Activated CD4-positive, CD25-positive, alpha-beta regulatory T cell treated with anti-CD3 and anti-CD28 coated beads, Interleukin-2, amount 50 U/mL, for 24 hours (primary cell): ENCODE measurements at regions not wholly inside any gene's neighbourhood (a gene's known extent, or its start where the extent isn't known, plus 50 kb on each side); places are given as distances from the start of the nearest gene placed in this dataset.

Source experiments
- ATAC-seq, 2 donors: fragments of 150-1000 bp; cut with Tn5 transposase; one replicate each; pipeline ENCODE4 v1.10.0; 2021; ENCODE audit warnings: mild to moderate bottlenecking in 1 of 2, moderate library complexity in 1 of 2

DNA sequence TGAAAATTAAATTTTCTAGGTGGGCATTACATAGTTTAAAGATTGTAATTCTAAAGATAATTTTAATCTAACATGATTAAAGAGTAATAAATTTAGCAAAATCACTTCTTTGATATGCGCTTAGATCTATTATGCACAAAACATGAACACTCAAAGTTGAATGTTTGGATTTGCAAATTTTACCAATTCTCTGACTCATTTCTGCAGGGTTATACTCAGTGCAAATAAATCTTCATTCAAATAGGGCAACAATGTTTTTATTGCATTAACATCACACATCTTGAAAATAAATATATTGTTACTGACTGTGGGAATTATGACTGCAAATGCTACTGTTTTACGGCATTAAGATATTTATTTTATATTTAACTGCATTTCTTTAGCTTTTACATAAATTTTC lies 110.7 kb downstream of the OGFRL1 start:
- ATAC-seq: no peak

DNA sequence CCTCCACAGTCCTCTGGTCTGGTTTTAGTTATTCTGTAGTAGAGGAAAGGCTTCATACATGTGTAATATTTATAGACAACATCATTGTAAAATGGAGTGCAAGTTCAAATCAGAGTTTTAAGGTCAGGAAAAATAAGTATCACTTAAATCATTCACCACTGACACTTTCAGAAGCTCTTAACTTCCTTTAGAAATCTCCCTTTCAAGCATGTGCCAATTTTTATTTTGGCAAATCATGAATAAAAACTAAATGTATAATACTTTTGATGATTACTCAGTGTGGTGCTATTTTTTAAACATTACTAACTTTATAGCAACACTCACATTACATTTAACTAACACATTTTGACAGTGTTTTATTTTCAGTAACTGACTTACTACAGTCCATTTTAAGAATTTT lies 112.2 kb downstream of the OGFRL1 start:
- no peak for ATAC-seq

DNA sequence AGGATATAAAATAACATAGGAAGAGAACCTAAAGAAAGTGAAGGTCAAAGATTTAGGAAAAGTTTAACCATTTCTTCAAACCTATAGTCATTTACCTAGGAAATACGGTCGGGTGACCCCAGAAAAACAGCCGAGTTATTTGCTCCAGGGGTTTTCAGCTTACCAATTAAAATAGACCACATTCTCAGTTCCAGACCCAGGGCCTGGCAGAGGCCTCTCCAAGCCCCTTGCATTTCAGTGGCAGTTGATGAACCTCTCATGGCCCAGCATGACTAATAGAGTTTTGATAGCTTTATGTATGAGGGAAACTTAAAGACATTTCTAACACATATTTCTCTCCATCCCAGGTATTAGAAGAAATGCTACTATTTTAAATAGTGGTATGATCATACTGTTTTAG lies 113.5 kb downstream of the OGFRL1 start:
- no peak for ATAC-seq

DNA sequence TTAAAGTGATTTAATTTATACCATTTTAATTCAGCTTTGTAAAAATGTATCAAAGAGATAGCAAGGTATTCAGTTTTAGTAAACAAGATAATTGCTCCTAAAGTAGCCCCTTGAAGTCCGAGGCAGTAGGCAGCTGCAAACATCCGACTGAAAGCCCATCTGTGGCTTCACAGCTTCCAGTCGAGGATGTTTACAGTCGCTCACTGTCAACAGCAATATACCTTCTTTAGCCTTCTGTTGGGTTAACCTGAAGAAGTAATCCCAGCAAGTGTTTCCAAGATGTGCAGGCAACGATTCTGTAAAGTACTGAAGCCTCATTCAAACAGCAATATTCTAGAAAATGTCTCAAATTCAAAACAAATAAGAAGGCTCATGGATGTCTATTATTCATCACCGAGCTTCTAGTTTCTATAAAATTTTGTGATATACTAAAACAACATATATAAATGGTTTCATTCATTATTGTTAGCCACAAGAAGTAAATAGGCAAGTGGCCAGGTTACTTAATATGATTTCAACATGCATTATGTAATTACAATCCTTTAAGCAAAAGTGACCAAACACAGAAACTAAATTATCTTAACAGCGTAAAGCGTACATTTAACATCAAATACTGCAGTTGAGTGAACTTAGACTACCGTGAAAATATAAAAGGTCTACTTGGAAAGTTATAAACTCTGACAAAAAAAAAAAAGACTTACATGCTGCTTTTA lies 115.0 kb downstream of the OGFRL1 start:
- no peak for ATAC-seq

DNA sequence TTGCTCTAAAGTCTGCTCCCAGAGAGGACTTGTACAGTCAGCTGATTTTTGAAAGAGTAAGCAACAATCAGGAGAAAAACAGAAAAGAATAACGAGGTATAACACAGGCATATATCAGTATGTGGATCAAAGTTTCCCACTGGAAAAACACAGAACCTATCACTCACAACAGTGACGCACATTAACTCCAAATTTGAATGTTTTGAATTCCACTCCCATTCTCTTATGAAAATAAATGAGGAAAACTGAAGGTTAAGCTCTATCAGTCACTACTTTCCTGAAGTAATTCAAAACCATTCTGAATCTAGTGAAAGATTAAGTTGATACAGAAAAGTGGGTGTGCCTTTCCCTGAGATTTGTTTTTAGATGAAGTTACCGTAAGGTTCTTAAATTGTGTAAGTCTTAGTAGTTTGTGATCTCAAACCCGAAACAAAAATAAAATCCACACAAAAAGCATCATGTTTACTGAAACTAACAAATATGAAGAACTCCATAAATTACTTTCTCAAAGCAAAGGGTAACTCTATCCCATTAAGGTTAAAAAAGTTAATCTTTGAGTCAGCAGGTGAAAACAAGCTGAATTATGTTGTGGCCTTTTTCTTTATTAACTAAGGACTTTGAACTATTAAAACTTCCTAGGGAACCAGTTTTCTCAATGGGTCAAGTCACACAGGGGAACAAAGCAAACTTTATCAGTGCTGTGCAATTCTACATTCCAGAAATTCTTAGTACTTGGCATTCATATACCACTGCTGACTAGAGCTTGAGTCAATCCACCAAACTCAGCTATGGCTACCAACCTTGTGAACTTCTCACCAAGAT lies 115.7 kb downstream of the OGFRL1 start:
- no peak for ATAC-seq

DNA sequence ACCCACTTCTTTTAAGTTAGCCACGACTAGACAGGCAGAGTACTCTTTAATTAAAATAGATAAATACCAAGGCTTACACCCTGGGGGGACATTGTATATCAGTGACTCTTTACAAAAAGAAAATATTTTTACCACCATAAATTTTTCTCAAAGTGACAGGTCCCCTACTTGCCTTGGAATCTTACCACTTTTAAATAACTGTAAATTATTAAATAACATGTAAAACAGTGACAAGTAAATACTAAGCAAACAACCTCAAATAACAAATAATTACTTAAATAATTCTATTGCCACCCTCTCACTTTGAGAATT lies 116.3 kb downstream of the OGFRL1 start:
- ATAC-seq: no peak

DNA sequence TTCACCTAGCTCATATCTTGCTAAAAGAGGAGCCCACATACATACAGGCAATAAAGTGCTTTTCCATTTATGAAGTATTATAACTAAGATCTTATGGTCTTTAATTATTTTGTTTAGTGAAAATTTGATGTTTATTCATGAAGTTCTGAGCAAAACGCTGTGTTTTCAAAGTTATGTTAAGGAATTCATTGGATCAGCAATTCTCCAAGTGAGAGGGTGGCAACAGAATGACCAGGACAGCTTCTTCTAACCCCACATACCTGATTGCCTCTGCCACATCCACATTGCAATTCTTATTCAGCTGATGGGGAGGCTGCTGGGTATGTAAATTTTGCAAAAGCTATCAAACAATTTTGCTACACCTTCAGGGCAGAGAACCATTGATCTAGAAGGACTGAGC lies 116.8 kb downstream of the OGFRL1 start:
- ATAC-seq: no peak

DNA sequence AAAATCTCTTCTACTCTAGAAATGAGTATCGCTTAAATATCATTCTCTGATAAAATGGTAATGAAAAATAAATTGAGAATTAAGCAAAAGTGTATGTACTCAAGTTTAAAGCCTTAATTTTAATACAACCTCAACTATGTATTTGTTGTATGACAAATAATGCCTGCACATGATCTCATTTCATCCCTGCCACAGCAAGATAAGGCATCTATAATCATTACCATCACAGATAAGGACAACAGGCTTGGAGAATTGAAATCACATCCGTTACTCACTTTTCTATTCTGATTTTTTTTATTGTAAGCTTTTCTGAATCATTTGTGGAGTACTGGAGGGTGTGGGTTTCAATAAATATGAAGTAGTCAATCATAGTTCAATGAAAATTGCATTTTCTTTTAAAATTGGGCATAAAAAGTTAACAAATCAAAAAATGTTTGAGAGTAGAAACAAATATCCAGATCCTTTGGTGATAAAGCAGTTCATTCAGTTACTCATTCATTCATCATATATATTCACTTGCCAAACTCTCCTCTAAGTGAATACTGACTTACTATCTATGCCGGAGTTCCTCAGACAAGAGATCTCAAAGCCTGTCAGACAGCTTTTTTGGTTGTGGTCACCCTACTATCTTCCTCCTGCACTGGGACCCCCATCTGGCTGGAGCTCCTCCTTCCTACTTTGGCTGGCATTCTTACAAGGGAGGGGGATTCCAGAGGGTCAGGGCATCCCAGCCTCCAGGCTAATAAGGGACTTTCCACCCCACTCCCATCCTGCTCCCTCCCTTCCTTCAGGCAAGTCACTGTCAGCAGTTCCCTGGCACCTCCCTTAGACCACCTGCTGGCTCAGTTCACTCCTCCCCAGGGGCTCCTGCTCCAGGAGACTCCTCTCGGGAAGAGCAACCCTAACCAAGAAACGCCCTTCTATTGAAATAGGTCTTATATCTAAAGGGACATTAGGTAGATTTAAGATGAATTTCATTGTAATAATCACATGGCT lies 118.6 kb downstream of the OGFRL1 start:
- ATAC-seq: no peak

DNA sequence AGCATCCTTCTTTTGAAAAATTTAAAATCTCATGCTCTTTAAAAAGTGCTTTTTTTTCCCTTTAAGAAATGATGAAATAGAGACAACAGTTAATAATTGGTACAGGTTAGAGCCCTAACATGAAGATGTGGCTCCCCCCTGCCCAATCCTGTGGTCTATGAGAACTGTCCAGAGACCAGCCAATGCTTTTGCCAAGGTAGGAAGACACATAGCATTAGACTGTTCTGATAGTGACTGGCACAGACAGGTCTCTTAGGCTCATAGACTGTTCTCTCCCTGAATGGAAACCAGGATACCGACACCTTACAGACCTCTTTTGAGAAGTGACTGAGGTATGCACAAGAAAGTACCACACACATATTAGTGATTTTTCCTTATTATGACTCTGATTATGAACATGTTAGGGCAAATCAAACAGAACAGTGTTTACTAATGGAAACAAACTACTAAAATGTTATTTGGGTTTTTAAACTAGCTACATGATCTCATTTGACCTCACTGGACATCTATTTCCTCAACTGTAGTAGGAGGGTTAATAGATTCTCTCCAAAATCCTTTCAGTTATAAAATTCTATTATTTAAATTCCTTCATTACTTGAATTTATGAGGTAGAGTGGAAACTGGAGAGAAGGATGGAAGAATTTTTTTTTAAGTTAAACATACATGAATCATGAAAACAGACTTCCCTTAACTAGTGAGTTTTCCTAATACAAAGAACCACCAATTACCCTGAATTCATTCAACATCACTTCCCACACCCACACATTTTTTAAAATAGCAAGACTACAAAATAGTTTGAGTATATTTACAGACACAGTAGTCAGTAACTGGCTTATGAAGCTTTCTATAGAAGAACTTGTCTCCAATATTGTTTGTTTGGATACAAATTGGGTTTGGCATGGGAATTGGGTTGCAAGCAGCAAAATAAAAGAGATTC lies 120.4 kb downstream of the OGFRL1 start:
- no peak for ATAC-seq

DNA sequence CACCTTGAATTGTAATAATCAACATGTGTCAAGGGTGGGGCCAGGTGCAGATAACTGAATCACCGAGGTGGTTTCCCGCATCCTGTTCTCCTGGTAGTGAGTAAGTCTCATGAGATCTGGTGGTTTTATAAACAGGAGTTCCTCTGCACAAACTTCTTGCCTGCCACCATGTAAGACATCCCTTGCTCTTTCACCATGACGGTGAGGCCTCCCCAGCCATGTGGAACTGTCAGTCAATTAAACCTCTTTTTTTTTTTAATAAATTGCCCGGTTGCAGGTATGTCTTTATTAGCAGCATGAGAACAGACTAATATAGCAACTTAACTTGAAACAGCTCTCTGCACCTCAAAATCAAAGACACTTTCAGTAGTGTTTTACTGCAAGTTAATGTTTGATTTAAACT lies 121.6 kb downstream of the OGFRL1 start:
- ATAC-seq: no peak

DNA sequence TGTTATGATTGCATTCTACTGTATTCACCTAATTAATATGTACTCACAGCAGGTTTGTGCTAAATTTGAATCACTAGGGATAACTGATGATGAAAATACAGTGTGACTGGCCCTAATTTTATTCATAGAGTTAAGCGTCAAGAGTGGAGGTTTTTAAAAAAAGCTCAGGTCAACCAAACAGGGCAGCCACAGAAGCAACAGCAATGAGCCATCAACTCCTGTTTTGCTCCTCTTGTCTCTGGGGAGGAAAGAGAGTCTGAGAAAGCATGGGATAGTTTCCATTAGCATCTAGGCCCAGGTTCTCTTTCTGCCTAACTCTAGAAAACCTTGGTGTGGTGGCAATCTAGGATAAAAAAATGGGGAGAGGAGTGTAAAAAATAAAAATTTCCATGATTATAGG lies 122.1 kb downstream of the OGFRL1 start:
- ATAC-seq: no peak

DNA sequence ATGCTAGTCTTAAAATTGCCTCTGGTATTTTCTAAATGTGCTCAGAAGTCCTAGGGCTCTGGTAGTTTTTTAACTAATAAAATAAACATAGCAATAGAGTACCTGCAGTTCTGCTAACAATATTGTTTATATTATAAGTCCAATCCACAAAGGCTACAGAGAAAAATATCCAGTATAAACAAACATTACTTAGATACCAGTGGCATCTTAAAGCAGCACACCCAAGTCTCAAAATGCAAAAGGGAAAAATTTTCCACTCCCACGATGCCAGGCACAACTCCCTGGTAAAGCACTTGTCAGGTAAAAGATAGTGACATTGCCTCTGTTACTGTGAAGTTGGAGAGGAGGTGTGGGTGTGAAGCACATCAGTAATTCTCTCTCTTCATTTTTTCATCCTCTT lies 123.3 kb downstream of the OGFRL1 start:
- no peak for ATAC-seq

DNA sequence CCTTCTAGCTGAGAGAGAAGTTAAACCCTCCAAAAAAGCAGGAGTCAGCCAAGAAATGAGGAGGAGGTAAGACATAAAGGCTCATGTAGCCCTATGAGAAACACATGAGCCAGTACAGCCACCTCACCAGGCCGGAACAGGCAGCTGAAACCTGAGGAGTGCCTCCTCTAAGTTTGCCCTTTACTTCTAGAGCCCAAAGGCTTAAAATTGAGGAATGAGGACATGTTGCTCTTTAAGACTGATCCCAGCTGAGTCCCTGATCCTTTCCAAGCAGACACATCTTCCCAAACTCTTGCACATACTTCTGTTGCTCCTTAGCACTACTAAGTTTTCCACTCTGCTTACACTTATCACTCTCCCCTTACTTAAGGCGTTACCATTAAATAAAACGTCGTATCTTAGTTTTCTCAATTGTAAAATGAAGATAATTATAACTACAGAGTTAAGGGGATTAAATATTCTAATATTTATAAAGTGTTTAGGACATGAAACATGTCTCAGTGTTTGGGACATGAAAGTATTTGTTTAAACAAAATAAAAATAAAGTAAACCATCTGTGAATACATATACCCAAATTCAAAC lies 124.0 kb downstream of the OGFRL1 start:
- ATAC-seq: no peak

DNA sequence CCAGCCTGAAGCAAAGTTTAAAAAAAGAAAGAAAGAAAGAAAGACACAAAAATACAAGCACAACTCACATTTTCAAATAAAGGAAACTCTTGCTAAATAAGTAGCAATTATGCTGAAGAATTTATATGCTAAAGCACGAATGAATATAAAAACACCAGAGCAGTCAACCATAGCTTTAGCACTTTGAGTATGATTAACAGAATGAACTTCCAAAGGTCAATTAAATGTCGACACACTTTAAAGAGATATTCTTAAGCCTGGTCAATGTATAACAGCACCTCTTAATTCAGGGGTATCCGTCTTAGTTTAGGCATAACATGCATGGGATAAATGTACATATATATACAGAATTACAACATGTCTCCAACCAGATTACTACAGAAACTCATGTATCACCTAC lies 125.9 kb downstream of the OGFRL1 start:
- ATAC-seq: no peak

DNA sequence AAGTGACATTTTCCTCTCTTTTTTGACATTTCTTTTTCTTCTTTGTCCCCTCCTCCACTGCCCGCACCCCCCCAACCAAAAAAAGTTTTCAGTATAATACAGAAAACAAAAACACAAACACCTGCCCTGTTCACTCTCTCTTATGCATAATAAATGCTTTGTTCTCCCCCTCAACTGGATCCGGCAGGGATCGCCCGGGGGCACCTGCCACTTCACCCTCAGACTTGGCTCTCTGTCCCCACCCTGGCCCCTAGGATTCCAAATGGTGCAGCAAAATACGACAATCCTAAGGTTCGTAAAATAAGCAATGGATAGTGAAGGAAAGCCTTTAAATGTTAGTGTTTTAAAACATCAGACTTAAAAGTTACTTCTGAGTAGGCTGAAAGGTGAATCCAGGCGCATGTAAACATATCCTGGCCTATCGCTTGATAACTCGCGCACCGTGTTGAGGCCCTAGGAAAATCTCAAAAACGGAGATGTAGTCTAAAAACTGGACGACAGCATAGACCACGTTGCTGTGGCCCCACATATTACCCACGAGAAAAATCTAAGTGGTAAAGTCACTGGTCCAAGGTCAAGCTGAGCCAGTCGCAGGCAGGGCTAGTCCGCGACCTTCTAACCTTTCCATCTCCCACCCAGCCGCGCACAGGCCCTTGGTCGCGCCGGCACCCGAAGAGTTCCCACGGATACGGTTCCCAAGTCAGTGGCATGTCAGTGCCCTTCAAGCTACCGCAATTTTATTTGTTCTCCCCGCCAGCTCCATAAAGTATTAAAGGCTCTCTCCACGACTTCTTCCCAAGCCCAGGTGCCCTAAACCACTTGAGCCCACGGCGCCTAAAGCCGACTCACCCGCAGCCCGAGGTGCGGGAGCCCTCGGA lies 130.8 kb downstream of the OGFRL1 start:
- no peak for ATAC-seq

DNA sequence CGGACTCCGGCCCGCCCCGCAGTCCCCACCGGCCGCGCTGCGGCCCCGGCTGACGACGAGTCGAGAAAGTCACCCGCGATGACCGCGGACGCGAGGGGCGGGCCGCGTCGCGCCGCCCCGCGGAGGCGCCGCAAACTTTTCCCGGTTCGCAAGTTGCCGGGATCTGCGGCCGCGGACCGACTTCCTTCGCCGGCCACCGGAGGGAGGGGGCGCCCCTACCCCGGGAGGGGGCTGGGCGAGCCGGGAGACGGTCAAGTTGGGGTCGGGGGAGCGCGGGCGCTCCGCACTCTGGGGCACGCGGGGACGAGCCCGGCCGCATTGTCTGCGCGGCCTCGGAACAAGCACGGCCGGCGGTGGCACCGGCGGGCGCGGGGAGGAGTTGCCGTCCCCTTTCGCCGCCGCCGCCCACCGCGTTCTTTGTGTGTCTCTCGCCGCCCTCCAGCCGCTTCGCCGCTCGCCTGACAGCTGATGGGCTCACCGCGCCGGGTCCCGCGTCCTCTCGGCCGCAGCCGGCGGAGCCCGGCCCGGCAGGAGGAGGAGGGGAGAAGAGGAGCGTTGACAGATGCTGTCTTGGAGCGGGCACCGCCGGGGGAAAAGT lies 131.6 kb downstream of the OGFRL1 start:
- ATAC-seq: peak in 1 of 2 donors; percentile 13

DNA sequence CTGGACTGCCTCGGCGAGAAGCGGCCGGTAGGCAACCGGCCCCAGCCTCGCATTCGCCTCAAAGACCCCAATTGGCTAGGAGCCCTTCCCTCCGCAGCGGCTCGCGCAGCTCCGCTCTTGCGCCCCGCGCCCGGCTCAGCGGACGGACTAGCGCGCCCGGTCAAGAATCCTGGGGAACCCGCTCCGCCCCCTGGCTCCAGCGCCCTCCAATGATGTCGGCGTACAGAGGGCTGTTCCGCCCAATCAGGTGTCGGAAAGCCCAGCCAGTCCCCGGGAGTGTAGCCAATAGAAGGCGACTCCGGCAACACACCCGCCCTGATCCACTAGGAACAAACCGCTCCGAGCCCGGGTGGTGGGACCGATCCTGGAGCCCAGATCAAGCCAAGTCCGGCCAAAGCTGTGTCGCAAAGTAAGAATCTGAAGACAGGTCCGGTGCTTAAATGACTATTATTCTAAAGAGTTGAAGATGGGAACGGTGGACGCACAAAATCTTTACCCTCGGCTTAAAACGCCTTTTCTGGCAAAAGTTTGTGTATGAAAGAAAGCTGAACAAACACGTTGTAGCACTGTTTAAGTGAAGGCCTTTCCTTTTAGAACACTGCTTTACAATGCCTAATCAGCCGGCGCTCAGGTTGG lies 132.2 kb downstream of the OGFRL1 start:
- ATAC-seq: peak; percentile 38 to 62

DNA sequence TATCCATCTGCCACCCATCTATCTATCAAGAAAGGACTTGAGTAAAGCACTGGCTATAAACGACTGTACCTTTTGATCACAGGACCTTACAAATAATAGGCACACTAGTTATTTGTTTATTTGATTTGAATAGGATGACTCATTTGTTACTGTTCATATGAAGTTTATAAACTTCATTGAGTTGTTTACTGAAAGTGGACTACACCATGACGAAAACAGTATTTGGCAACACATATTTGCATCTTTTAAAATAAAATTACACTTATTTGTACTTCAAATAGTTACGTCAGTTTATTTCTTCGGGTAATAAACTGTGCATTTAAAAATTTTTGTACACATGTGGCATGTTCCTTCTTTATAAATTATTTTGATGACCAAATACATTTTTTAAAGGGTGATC lies 133.0 kb downstream of the OGFRL1 start:
- ATAC-seq: no peak

DNA sequence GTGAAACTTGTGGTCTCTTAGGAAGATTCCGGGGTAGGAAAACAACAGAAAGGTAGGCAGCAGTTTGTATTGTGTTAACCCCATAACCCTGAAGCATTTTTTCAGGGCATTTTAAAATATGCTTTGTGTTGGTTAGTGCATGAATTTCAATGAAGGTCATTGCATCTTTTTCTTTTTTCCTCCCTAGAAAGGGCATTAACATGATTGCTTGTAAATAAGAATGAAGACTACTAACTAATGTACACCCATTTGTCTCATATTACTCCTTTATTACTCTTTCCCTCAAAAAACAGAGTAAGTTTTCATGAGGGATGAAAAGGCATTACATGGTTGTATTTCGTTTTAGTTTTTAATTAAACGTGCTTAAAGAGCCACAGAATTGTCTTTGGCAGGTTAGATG lies 141.4 kb downstream of the OGFRL1 start:
- no peak for ATAC-seq

DNA sequence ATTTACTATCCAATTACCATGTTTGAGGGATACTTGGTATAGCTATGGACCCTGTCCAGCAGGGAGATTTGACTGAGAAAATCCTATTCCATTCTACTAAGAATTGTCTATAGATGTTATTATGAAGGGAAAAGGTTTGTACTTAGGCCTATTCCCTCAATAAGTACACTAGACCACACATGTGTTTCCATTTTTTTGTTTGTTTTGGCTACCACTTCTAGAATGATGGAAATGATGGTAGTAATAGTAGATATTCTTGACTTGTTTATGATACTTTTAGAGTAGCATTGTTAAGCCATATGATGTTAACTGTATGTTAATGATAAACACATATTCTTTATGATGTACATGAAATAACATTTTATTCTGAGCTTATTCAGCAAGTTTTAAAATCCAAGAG lies 144.8 kb downstream of the OGFRL1 start:
- no peak for ATAC-seq
